Globus pallidus (tissue), 1 donor: ENCODE measurements at regions not wholly inside any gene's neighbourhood (a gene's known extent, or its start where the extent isn't known, plus 50 kb on each side); places are given as distances from the start of the nearest gene placed in this dataset.
A peak's percentile ranks its signal among the peaks of the same experiment; 100 is the strongest.
"Not testable (repeated sequence)": the region's sequence is repeated elsewhere in the genome, so short reads cannot be mapped to it uniquely, and the experiment has no call there.

Experiments used
- DNase-seq: peaks from one replicate; pipeline ENCODE4 v3.0.0-alpha.2; 2015; ENCODE audit warnings: low spot score

DNA sequence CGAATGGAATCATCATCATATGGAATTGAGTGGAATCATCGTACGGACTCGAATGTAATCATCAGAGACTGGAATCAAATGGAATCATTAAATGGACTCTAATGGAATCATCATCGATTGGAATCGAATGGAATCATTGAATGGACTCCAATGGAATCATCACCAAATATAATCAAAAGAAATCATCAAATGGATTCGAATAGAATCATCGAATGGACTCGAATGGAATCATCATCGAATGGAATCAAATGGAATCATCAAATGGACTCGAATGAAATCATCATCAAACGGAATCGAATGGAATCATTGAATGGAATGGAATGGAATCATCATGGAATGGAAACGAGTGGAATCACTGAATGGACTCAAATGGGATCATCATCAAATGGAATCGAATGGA is 233.5 kb downstream of the SHCBP1 start:
- not testable (repeated sequence) for DNase-seq

DNA sequence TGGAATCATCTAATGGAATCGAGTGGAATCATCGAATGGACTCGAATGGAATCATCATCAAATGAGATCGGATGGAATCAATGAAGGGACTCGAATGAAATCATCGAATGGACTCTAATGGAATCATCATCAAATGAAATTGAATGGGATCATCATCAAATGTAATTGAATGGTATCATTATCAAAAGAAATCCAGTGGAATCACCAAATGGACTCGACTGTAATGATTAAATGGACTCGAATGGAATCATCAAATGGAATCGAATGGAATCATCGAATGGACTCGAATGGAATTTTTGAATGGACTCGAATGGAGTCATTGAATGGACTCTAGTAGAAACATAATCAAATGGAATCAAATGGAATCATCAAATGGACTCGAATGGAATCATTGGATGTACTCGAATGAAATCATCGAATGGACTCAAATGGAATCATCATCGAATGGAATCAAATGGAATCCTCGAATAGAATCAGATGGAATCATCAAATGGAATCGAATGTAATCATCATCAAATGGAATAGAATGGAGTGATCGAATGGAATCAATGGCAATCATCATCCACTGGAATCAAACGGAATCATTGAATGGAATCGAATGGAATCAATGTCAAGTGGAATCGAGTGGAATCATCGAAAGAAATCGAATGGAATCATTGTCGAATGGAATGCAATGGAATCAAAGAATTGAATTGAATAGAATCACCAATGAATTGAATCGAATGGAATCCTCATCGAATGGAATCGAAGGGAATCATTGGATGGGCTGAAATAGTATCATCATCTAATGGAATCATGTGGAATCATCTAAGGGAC is 234.2 kb downstream of the SHCBP1 start:
- not testable (repeated sequence) for DNase-seq

DNA sequence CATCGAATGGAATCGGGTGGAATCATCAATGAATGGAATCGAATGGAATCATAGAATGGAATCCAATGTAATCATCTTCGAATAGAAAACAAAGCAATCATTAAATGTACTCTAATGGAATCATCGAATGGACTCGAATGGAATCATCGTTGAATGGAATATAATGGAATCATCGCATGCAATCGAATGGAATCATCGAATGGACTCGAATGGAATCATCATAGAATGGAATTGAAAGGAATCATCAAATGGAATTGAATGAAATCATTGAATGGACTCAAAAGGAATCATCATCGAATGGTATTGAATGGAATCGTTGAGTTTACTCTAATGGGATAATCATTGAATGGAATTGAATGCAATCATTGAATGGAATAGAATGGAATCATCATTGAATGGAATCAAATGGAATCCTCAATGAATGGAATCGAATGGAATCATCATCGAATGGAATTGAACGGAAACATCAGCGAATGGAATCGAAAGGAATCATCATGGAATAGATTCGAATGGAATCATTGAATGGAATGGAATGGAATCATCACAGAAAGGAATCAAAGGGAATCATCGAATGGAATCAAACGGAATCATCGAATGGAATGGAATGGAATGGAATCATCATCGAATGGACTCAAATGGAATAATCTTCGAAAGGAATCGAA is 234.9 kb downstream of the SHCBP1 start:
- peak; percentile 64 for DNase-seq

DNA sequence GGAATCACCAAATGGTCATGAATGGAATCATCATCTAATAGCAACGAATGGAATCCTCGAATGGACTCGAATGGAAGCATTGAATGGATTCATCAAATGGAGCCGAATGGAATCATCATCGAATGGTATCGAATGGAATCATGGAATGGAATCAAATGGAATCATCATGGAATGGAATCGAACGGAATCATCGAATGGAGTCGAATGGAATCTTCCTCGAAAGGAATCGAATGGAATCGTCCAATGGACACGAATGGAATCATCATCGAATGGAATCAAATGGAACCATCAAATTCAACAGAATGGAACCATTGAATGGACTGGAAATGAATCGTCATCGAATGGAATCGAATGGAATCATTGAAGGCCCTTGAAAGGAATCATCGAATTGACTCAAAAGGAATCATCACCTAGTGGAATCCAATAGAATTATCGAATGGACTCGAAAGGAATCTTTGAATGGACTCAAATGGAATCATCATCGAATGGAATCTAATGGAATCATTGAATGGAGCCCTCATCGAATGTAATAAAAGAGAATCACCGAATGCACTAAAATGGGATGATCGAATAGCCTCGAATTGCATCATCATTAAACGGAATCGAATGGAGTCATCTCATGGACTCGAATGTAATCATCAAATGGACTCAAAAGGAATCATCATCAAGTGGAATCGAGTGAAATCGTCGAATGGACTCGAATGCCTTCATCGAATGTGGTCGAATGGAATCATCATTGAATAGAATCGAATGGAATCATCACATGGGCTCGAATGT is 236.7 kb downstream of the SHCBP1 start:
- peak; percentile 38 for DNase-seq

DNA sequence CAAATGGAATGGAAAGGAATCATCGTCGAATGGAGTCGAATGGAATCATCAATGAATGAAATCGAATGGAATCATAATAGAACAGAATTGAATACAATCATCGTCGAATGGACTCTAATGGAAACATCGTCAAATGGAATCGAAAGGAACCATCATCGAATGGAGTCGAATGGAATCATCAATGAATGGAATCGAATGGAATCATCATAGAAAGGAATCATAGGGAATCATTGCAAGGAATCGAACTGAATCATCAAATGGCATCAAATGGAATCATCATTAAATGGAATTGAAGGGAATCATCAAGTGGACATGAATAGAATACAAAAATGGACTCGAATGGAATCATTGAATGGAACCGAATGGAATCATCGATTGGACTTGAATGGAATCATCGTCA is 237.6 kb downstream of the SHCBP1 start:
- not testable (repeated sequence) for DNase-seq

DNA sequence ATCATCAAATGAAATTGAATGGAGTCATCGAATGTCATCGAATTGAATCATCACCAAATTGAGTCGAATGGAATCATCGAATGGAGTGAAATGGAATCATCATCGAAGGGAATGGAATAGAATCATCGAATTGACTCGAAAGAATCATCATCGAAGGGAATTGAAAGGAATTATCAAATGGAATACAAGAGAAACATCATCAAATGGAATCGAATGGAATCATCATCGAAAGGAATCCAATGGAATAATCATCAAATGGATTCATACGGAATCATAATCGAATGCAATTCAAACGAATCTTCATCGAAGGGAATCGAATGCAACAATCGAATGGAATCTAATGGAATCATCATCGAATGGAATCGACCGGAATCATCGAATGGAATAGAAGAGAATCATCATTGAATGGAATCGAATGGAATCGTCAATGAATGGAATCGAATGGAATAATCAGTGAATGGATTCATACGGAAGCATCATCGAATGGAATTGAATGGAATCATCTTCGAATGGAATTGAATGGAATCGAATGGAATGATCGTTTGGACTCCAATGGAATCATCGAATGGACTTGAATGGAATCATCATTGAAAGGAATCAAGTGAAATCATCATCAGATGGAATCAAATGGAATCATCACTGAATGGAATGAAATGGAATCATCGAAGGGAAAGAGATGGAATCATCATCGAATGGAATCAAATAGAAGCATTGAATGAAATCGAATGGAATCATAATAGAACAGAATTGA is 238.2 kb downstream of the SHCBP1 start:
- peak; percentile 20 for DNase-seq

DNA sequence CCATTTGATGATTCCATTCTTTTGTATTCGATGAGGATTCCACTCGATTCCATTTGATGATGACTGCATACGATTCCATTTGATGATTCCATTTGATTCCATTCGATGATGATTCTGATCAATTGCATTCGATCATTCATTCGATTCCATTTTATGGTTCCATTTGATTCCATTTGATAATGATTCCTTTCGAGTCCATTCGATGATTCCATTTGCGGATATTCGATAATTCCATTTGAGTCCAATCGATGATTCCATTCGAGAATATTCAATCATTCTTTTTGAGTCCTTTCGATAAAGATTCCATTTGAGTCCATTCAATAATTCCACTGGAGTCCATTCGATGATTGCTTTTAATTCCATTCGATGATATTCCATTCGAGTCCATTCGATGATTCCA is 239.1 kb downstream of the SHCBP1 start:
- not testable (repeated sequence) for DNase-seq

DNA sequence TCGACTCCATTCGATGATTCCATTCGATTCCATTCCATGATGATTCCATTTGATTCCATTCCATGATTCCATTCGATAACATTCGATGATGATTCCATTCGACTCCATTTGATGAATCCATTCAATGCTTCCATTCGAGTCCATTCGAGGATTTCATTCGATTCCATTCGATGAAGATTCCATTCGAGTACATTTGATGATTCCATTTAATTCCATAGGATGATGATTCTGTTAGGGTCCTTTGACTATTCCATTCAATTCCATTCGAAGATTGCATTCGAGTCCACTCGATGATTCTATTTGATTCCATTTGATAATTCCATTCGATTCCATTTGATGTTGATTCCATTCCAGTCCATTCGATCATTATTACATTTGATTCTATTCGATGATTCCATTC is 239.8 kb downstream of the SHCBP1 start:
- DNase-seq: not testable (repeated sequence)
